ENCODE measurements at regions not wholly inside any gene's neighbourhood (a gene's known extent, or its start where the extent isn't known, plus 50 kb on each side); places are given as distances from the start of the nearest gene placed in this dataset.

- TF ChIP-seq CTCF (IDR thresholded peaks at IDR 0.05 in 4 of 5, conservative IDR thresholded peaks at IDR 0.05 in 1 of 5), result no peak
- no peak for TF ChIP-seq POLR2A (IDR thresholded peaks at IDR 0.05)
Observed at GRCh38 chr10:3330663-3331062, 158.1 kb upstream of the PITRM1 start.

Data from gastrocnemius medialis (tissue), 4 donors.